Endothelial cell of umbilical vein (primary cell): ENCODE measurements at regions not wholly inside any gene's neighbourhood (a gene's known extent, or its start where the extent isn't known, plus 50 kb on each side); places are given as distances from the start of the nearest gene placed in this dataset.

Experiments
- BruUV-seq: library from RNA; stranded (reverse); fragments of 400-500 nt; replicated peaks from 2 replicates; lab custom pipeline; 2021; lab: Mats Ljungman, UMichigan
- CTCF ChIA-PET: fragments of 300-600, 350-600 bp; sonication (Branson Sonifier 250); formaldehyde crosslinking; loops from one replicate; lab custom pipeline; 2021; ENCODE audit warnings: antibody characterized with exemption, inconsistent platforms; lab: Charles Lee
- POLR2A ChIA-PET: fragments of 300-600, 350-600 bp; sonication (Branson Sonifier 250); formaldehyde crosslinking; loops from one replicate; lab custom pipeline; 2021; ENCODE audit warnings: antibody characterized with exemption, inconsistent platforms; lab: Charles Lee
- DNase-seq: peaks from one replicate; pipeline ENCODE4 v3.0.0-alpha.2; 2011; ENCODE audit warnings: low read depth, low spot score
- FAIRE-seq: peaks from 2 replicates; lab custom pipeline; 2011; peaks lifted over from hg19 to GRCh38; lab: Jason Lieb, UNC
- H2AFZ ChIP-seq: 2 replicates; pipeline ENCODE4 v1.6.0; 2012; ENCODE audit warnings: low read depth, low read length, control low read depth, inconsistent platforms
- H3K27ac ChIP-seq: 2 replicates; pipeline ENCODE4 v1.5.1; 2011; ENCODE audit warnings: low read depth, mild to moderate bottlenecking, control low read depth, low read length, moderate library complexity; ENCODE audit not compliant: insufficient read depth
- H3K27me3 ChIP-seq, 2 experiments: 2 replicates each; pipeline versions ENCODE4 v1.6.0 to v1.6.1; 2011; ENCODE audit warnings: low read length in 2 of 2, mixed read lengths in 1 of 2; ENCODE audit not compliant: control insufficient read depth in 2 of 2, insufficient read depth in 2 of 2
- H3K36me3 ChIP-seq, 2 experiments: 2 replicates in 1 of 2; 3 replicates in 1 of 2; pipeline ENCODE4 v1.5.1; 2011; ENCODE audit warnings: low read length in 2 of 2, mild to moderate bottlenecking in 1 of 2, moderate library complexity in 1 of 2; ENCODE audit not compliant: control insufficient read depth in 2 of 2, insufficient read depth in 2 of 2; ENCODE audit errors: extremely low read depth in 1 of 2
- H3K4me1 ChIP-seq: 3 replicates; pipeline ENCODE4 v1.5.1; 2011; ENCODE audit warnings: mild to moderate bottlenecking, low read length; ENCODE audit not compliant: control insufficient read depth, insufficient read depth; ENCODE audit errors: extremely low read depth
- H3K4me2 ChIP-seq: 2 replicates; pipeline ENCODE4 v1.6.1; 2011; ENCODE audit warnings: low read length, control low read depth, mixed read lengths; ENCODE audit not compliant: insufficient read depth
- H3K4me3 ChIP-seq, 3 experiments: fragments of 200-600 bp in 1 of 3; sonication (generic), shearing (Covaris generic) in 1 of 3; replicated peaks in 1 of 3; 2 replicates each; pipeline ENCODE4 v1.5.1; 2011 to 2016; ENCODE audit warnings: control low read depth in 3 of 3, low read length in 3 of 3, mild to moderate bottlenecking in 2 of 3, inconsistent platforms in 1 of 3, low read depth in 1 of 3, moderate library complexity in 1 of 3; ENCODE audit not compliant: insufficient read depth in 1 of 3
- H3K79me2 ChIP-seq: 2 replicates; pipeline ENCODE4 v1.6.0; 2012; ENCODE audit warnings: low read length, inconsistent platforms; ENCODE audit not compliant: control insufficient read depth, insufficient read depth
- H3K9ac ChIP-seq: replicated peaks from 2 replicates; pipeline ENCODE3; 2011; ENCODE audit warnings: low read length, control low read depth; ENCODE audit not compliant: insufficient read depth; ENCODE audit errors: extremely low read depth
- H3K9me1 ChIP-seq: replicated peaks from 3 replicates; pipeline ENCODE4 v1.6.0; 2011; ENCODE audit warnings: mild to moderate bottlenecking, low read length; ENCODE audit not compliant: control insufficient read depth, insufficient read depth; ENCODE audit errors: extremely low read depth
- H3K9me3 ChIP-seq: replicated peaks from 2 replicates; pipeline ENCODE4 v1.5.1; 2012; ENCODE audit warnings: low read length, inconsistent platforms; ENCODE audit not compliant: control insufficient read depth, insufficient read depth
- H4K20me1 ChIP-seq: replicated peaks from 2 replicates; pipeline ENCODE3; 2011; ENCODE audit warnings: mild to moderate bottlenecking, low read length; ENCODE audit not compliant: control insufficient read depth, insufficient read depth; ENCODE audit errors: extremely low read depth
- CTCF ChIP-seq, 2 donors: IDR thresholded peaks; 1 replicate in 1 of 2; 2 replicates in 1 of 2; pipeline ENCODE4 v1.5.1; 2011; ENCODE audit warnings: low read length in 2 of 2, mild to moderate bottlenecking in 2 of 2, moderate library complexity in 2 of 2, control low read depth in 1 of 2, inconsistent platforms in 1 of 2, low read depth in 1 of 2; ENCODE audit not compliant: insufficient read depth in 1 of 2; ENCODE audit errors: extremely low read depth in 1 of 2
- FOS ChIP-seq: IDR thresholded peaks from 2 replicates; pipeline ENCODE4 v1.6.1; 2011; ENCODE audit warnings: mild to moderate bottlenecking, low read length, moderate library complexity, borderline replicate concordance; ENCODE audit not compliant: insufficient read depth
- dilution Hi-C: fragments of 300-500 bp; cut with MboI; formaldehyde crosslinking; loops from one replicate; pipeline ENCODE4 v1.15.0; 2019; ENCODE audit warnings: low sequenced_read_pairs; ENCODE audit not compliant: extremely low pct_ligation_motif_present
- intact Hi-C: fragments of 100-400 bp; cut with micrococcal nuclease; formaldehyde crosslinking; loops from one replicate; pipeline ENCODE4 v1.10.0; 2022

DNA sequence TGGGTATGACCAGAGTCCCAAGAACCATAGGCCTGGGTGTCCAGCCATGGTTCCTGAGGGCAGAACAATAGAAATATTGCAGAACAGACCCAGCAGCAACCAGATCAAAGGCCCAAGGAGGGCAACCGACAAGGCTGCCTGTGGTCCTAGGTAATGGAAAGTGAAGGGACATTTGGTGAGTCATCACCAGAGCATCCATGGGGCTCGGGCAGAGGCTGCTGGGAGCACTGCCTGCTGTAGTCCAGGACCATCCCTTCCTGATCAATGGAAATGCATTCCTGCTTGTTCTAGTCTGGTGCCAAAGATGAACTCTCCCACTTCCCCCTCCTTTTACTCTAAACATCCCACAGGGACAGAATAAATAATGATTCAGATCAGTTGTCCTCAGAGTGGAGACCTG, 172.8 kb upstream of the CACNA1E start:
- FAIRE-seq, result no peak
- intact Hi-C loops (no loop called here), dilution Hi-C loops (loop anchor here (25.0 kb wide), 1 partner anchor 102 kb away; no protein-coding TSS in a partner anchor)

GRCh38 chr1:181312946-181313345, 170.4 kb upstream of the CACNA1E start:
- peaks cover 17 to 19% of the 10 kb centered on the region in 2 experiments for H3K27me3 ChIP-seq
- H3K27ac ChIP-seq, result no peak overlapping the region
- H3K4me1 ChIP-seq, result no peaks in the 10 kb centered on the region
- intact Hi-C loops, result no loop called here
- no peak overlapping the region for H2AFZ ChIP-seq
- dilution Hi-C loops, result loop anchor here (25.0 kb wide), 1 partner anchor 99 kb away; no protein-coding TSS in a partner anchor
- no peak for FAIRE-seq
- no TSS peak for BruUV-seq
- ChIA-PET CTCF (no interaction called here), POLR2A (no interaction called here)
- H3K9ac ChIP-seq, result no peak overlapping the region
- H3K4me3 ChIP-seq, result no peak overlapping the region
- H3K4me2 ChIP-seq, result no peak overlapping the region
- TF ChIP-seq CTCF (IDR thresholded peaks at IDR 0.05; ENCODE audit: extremely low read depth in 1 of 2, insufficient read depth in 1 of 2, low read depth in 1 of 2, low read length in 2 of 2) (no peak), FOS (no peak)
- H3K9me3 ChIP-seq, result no peaks in the 10 kb centered on the region
- H3K79me2 ChIP-seq, result no peaks in the 10 kb centered on the region
- H3K36me3 ChIP-seq, result no peaks in the 10 kb centered on the region
- H4K20me1 ChIP-seq, result no peaks in the 10 kb centered on the region
- H3K9me1 ChIP-seq, result no peaks in the 10 kb centered on the region
- DNase-seq, result no peak

More for the DNA sequence above, 172.8 kb upstream of the CACNA1E start:
- Histone ChIP-seq H3K4me3 (no peak overlapping the region), H3K79me2 (no peaks in the 10 kb centered on the region), H2AFZ (no peak overlapping the region), H3K27me3 (peaks cover 3 to 5% of the 10 kb centered on the region in 2 experiments), H3K9ac (no peak overlapping the region), H3K9me1 (no peaks in the 10 kb centered on the region), H3K36me3 (no peaks in the 10 kb centered on the region), H3K9me3 (no peaks in the 10 kb centered on the region), H4K20me1 (no peaks in the 10 kb centered on the region), H3K4me2 (no peak overlapping the region), H3K4me1 (no peaks in the 10 kb centered on the region), H3K27ac (no peak overlapping the region)
- CTCF ChIA-PET, result no interaction called here
- DNase-seq, result no peak
- POLR2A ChIA-PET, result no interaction called here
- TF ChIP-seq FOS, result no peak
- no TSS peak for BruUV-seq
